PC-3 (cell line): ENCODE measurements at regions not wholly inside any gene's neighbourhood (a gene's known extent, or its start where the extent isn't known, plus 50 kb on each side); places are given as distances from the start of the nearest gene placed in this dataset.

Source experiments
- CTCF ChIP-seq: fragments of 300-600 bp; sonication (generic); conservative IDR thresholded peaks from 2 replicates; pipeline ENCODE4 v1.5.1; 2017; ENCODE audit warnings: antibody characterized with exemption, low read depth, mild to moderate bottlenecking, low read length
- EZH2 ChIP-seq: fragments of 300-600 bp; sonication (generic); IDR thresholded peaks from one replicate; pipeline ENCODE4 v1.6.1; 2017; ENCODE audit warnings: antibody characterized with exemption, mild to moderate bottlenecking, low read length; ENCODE audit not compliant: unreplicated experiment
- EZH2phosphoT487 ChIP-seq: fragments of 300-600 bp; sonication (generic); IDR thresholded peaks from 2 replicates; pipeline ENCODE4 v1.6.1; 2018; ENCODE audit warnings: mild to moderate bottlenecking, antibody characterized with exemption, low read length, borderline replicate concordance

- TF ChIP-seq CTCF (no peak), EZH2 (no peak), EZH2phosphoT487 (no peak)
Measured at GRCh38 chr6:168817558-168818159, 376.7 kb downstream of the SMOC2 start.
